Adipocyte (in vitro differentiated cells): ENCODE measurements at regions not wholly inside any gene's neighbourhood (a gene's known extent, or its start where the extent isn't known, plus 50 kb on each side); places are given as distances from the start of the nearest gene placed in this dataset.

Experiments used
- DNase-seq: peaks from one replicate; pipeline ENCODE4 v3.0.0-alpha.2; 2015; ENCODE audit warnings: low read depth
- H3K27me3 ChIP-seq: replicated peaks from 2 replicates; pipeline ENCODE4 v1.7.0; 2013; ENCODE audit warnings: mild to moderate bottlenecking, low read length, moderate library complexity; ENCODE audit not compliant: control insufficient read depth, insufficient read depth
- H3K36me3 ChIP-seq: 2 replicates; pipeline ENCODE4 v1.7.0; 2013; ENCODE audit warnings: low read length, mild to moderate bottlenecking, moderate library complexity; ENCODE audit not compliant: control insufficient read depth, insufficient read depth, severe bottlenecking
- H3K4me1 ChIP-seq: 2 replicates; pipeline ENCODE4 v1.7.0; 2013; ENCODE audit warnings: mild to moderate bottlenecking, low read length, moderate library complexity; ENCODE audit not compliant: control insufficient read depth, insufficient read depth
- H3K4me3 ChIP-seq: 2 replicates; pipeline ENCODE4 v1.7.0; 2013; ENCODE audit warnings: mild to moderate bottlenecking, low read length, moderate library complexity
- H3K9ac ChIP-seq: 2 replicates; pipeline ENCODE4 v1.7.0; 2013; ENCODE audit warnings: mild to moderate bottlenecking, low read length, moderate library complexity
- H3K9me3 ChIP-seq: 2 replicates; pipeline ENCODE4 v1.7.0; 2013; ENCODE audit warnings: mild to moderate bottlenecking, low read length, moderate library complexity; ENCODE audit not compliant: control insufficient read depth

DNA sequence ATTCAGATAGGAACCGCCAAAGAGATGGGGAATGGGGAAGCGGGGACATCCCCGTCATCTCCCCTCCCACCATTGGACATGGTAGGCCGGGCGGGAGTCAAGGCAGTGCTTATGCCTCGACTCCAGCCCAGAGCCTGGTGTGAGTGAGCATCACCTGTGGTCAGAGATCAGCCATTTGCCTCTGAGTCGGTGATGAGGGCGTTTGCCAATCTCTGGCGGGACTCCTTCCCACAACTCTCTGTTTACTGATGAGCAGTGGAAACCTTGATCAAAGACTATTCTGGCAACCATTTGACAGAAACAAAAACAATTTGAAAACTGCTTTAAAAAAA, 63.9 kb upstream of the HES1 start:
- Histone ChIP-seq H3K27me3 (peaks cover 7% of the 10 kb centered on the region), H3K4me1 (peaks cover 11% of the 10 kb centered on the region), H3K4me3 (no peak overlapping the region), H3K9ac (no peak overlapping the region), H3K9me3 (peaks cover 18% of the 10 kb centered on the region), H3K36me3 (no peaks in the 10 kb centered on the region)
- DNase-seq: no peak

DNA sequence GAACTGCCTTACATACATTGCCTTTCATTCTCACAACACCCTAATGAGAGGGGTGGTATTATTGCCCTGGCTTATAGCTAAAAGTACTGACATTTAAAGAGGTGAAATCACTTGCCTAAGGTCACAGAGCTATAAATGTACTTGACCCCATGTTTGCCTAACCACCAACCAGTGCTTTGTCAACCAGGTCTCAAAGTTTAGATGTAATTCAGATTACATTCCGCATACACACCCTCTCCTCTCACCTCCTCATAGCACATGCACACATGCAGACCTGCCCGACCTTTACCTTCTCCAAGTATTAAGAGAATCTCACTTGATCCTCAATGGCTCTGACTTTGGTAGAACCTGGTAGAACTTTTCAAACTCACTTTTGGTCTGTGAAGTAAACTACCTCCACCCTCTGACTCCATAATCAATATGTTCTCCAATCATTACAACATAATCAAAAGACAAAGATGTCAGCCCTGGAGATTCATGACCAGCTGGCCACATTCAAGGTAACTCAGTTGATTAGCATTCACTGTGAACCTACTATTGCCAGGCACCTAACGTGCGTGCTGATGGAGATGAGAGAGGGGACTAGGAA, 63.2 kb upstream of the HES1 start:
- H3K27me3 ChIP-seq: peaks cover 13% of the 10 kb centered on the region
- peaks cover 11% of the 10 kb centered on the region for H3K4me1 ChIP-seq
- DNase-seq: no peak
- H3K36me3 ChIP-seq: no peaks in the 10 kb centered on the region
- no peak overlapping the region for H3K9ac ChIP-seq
- H3K9me3 ChIP-seq: peaks cover 11% of the 10 kb centered on the region
- no peak overlapping the region for H3K4me3 ChIP-seq

DNA sequence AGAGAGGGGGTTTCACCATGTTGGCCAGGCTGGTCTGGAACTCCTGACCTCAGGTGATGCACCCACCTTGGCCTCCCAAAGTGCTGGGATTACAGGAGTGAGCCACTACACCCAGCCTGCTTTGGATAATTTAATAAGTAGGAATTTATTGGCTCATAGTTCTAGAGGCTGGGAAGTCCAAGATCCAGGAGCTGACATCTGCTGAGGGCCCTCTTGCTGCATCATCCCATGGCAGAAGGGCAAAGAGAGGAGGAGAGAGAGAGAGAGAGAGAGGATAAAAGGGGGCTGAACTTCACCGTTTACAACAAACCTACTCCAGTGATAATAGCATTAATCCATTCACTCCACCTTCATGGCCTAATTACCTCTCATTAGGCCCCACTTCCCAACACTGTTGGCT, 62.0 kb upstream of the HES1 start:
- Histone ChIP-seq H3K27me3 (peaks cover 22% of the 10 kb centered on the region), H3K36me3 (no peaks in the 10 kb centered on the region), H3K9ac (no peak overlapping the region), H3K4me3 (no peak overlapping the region), H3K4me1 (peaks cover 11% of the 10 kb centered on the region), H3K9me3 (peaks cover 11% of the 10 kb centered on the region)
- no peak for DNase-seq

DNA sequence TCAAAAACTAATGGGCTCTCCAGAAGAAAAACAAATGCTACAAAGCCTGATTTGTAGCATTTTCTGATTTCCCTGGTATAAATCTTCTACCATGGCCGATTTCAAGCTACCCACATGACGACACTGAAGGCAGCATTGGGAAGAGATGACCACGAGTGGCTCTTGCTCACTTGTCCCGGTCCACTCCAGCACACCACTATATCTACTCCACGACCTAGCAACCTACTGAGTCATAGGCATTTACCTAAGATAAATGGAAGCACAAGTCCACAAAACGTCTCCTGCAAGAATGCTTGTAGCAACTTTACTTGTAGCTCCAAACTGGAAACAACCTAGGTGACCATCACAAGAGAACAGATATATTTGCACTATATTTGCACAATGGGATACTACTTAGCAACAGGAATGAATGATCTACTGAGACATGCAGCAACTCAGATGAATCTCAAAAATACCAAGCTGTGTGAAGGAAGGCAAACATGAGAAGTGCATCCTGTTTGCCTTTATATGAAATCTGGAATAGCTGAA, 60.8 kb upstream of the HES1 start:
- no peak for DNase-seq
- Histone ChIP-seq H3K36me3 (no peaks in the 10 kb centered on the region), H3K9me3 (peaks cover 8% of the 10 kb centered on the region), H3K9ac (no peak overlapping the region), H3K4me3 (no peak overlapping the region), H3K4me1 (peaks cover 8% of the 10 kb centered on the region), H3K27me3 (peaks cover 31% of the 10 kb centered on the region)

DNA sequence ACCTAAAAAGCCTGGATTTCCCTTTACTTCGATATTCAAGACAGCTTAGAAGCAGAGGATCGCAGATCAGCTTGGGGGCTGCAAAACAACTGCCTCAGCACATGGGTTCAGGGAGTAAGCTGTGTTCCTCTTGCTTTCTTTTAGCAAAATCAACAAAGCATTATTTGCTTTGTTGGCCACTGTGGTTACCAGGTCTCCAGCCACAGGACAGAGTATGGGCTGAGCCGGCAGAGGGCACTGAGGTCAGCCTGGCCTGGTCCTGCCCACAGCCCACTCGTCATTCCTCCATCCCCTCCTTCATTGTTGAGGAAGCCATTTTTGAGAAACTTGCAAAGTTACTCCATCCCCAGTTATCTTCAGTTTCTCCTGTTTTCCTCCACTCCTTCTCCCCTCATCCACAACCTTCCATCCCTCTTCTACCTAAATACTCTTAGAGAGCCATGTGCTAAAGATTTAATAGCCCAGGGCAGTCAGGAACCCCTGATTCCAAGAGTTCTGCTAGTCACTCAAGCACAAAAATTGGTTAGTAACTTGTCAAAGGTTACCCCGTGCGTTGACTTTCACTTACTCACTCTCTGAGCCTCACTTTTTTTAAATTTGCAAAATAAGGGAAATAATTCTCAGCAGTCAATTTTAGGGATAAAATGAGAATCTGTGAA, 60.0 kb upstream of the HES1 start:
- H3K27me3 ChIP-seq: peaks cover 34% of the 10 kb centered on the region
- no peak overlapping the region for H3K4me3 ChIP-seq
- no peak for DNase-seq
- H3K4me1 ChIP-seq: peaks cover 3% of the 10 kb centered on the region
- no peaks in the 10 kb centered on the region for H3K36me3 ChIP-seq
- H3K9me3 ChIP-seq: peaks cover 8% of the 10 kb centered on the region
- no peak overlapping the region for H3K9ac ChIP-seq

DNA sequence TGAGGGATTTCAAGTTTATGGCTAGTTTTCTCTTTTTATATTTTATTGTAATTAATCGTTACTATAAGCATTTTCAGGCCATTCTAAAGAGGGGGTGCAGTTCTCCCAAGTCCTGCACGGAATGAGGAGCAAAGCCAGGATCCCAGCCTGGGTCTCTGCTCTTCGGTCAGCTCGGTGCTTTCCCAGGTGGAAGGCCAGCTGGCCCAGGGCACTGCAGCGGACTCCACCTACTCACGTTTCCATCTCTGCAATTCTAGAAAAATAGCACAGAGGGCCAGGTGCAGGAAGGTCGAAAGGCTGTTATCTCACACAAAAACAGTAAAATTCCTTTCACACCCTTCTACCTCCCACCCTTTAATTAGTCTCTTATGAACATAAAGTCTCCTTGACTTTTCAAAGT, 59.5 kb upstream of the HES1 start:
- H3K27me3 ChIP-seq: peaks cover 34% of the 10 kb centered on the region
- no peak overlapping the region for H3K9ac ChIP-seq
- H3K9me3 ChIP-seq: peaks cover 8% of the 10 kb centered on the region
- H3K36me3 ChIP-seq: no peaks in the 10 kb centered on the region
- H3K4me3 ChIP-seq: no peak overlapping the region
- DNase-seq: no peak
- H3K4me1 ChIP-seq: peaks cover under 1% of the 10 kb centered on the region

DNA sequence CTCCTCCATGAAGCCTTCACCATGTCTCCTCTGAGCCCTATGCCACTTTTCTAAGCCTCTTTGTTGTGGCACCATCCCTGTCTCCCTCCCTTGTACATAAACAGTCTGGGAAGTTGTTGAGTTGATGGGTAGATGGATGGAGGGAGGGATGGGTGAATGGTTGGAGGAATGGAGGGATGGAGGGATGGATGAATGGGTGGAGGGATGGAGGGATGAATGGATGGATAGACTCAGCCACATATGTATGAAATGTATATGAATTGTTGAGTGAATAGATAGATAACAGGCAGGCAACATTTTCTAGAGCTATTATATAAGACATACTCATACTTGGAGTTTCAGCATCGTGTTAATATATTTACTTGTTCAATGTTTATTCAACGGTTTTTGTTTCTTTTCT, 58.3 kb upstream of the HES1 start:
- peaks cover 4% of the 10 kb centered on the region for H3K4me1 ChIP-seq
- H3K27me3 ChIP-seq: peaks cover 32% of the 10 kb centered on the region
- H3K9me3 ChIP-seq: peaks cover 8% of the 10 kb centered on the region
- no peak overlapping the region for H3K9ac ChIP-seq
- H3K4me3 ChIP-seq: no peak overlapping the region
- H3K36me3 ChIP-seq: no peaks in the 10 kb centered on the region
- no peak for DNase-seq

DNA sequence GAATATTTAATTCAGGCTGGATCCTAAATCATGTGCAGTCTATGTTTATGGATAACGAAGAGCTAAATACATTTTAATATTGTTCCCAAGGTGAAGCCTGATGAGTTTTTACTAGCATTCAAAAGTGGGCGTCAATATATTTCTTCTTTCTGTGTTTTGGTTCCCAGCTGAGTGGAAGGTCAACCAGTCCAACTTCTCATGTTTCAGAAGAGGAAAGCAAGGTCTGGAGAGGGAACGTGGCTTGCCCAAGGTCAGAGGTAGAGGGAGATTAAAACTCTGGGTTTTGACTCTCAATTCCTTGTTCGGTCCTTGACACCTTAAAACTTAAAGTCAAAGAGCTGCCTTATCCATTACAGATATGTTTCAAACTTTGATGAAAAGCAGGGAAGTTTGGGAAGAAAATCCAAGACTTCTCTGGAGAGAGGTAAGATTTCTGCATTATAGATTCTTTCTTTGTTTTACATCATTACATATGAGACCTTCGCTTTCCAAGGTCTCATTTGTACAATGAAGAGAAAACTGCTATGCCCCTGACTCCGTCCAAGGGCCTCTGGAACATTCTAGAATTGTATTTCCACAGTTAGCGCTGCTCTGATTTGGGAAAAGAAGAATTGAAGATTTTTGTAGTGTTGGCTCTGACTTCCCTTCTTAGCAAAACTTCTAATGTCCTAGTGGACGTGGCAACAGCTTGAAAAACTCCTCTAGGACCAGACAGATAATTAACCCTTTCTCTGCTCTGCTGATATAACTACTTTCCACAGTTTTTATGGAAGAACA, 57.7 kb upstream of the HES1 start:
- Histone ChIP-seq H3K4me1 (peaks cover 10% of the 10 kb centered on the region), H3K36me3 (no peaks in the 10 kb centered on the region), H3K9me3 (peaks cover 8% of the 10 kb centered on the region), H3K4me3 (no peak overlapping the region), H3K9ac (no peak overlapping the region), H3K27me3 (peaks cover 30% of the 10 kb centered on the region)
- DNase-seq: no peak

DNA sequence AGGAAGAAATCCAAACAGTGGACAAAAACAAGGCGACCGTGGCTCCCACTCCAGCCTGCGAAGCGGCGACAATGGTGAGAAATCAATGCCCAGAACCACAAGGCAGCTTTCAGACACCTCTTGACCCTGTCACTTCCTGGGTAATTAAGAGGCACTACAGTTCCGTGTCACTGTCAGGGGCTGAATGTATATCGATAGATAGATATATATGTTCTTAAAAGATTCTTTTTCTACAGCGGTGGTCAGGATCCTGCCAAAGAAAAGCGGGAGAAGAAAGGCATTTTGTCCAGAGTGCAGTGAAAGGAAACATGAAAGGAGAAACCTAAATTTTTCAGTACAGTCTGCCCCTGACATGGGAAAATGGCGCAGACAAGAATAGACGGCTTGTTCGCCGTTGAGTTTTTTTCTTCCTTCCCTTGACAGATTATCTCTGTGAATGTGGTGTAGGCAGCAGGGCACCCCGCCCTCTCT, 56.2 kb upstream of the HES1 start:
- no peak overlapping the region for H3K9ac ChIP-seq
- H3K4me3 ChIP-seq: no peak overlapping the region
- no peak for DNase-seq
- peaks cover 12% of the 10 kb centered on the region for H3K4me1 ChIP-seq
- peaks cover 30% of the 10 kb centered on the region for H3K27me3 ChIP-seq
- H3K9me3 ChIP-seq: no peaks in the 10 kb centered on the region
- no peaks in the 10 kb centered on the region for H3K36me3 ChIP-seq

DNA sequence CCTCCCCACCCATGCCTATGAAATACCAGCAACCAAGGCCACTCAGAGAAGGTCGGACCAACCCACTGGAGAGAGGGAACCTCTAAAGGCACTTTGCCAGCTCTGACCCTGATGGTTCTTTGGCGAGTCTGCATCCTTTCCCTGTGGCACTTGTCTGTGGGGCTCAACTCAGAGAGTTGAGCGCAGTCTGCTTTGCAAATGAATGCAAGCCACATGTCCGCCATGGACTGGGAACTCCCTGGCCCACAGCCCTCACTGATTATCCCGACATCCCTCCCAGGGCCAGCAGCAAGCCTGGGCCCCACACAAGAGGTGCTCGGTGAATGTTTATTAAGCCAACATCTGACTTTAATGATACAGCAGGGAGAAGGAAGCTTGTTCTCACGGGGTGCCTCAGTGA, 55.5 kb upstream of the HES1 start:
- peak; percentile 53 for DNase-seq
- no peaks in the 10 kb centered on the region for H3K36me3 ChIP-seq
- H3K27me3 ChIP-seq: peaks cover 30% of the 10 kb centered on the region
- no peaks in the 10 kb centered on the region for H3K9me3 ChIP-seq
- no peak overlapping the region for H3K9ac ChIP-seq
- H3K4me3 ChIP-seq: no peak overlapping the region
- peaks cover 12% of the 10 kb centered on the region for H3K4me1 ChIP-seq
